Astrocyte of the spinal cord (primary cell): ENCODE measurements at regions not wholly inside any gene's neighbourhood (a gene's known extent, or its start where the extent isn't known, plus 50 kb on each side); places are given as distances from the start of the nearest gene placed in this dataset.

Experiments used
- DNase-seq: peaks from one replicate; pipeline ENCODE4 v3.0.0; 2011; ENCODE audit warnings: low read depth, low spot score
- H3K4me3 ChIP-seq: 2 replicates; pipeline ENCODE4 v1.5.1; 2011; ENCODE audit warnings: low read depth, mild to moderate bottlenecking, low read length, moderate library complexity
- CTCF ChIP-seq: IDR thresholded peaks from 2 replicates; pipeline ENCODE4 v1.5.1; 2012; ENCODE audit warnings: low read depth, mild to moderate bottlenecking, low read length, inconsistent platforms
- in situ Hi-C: cut with HindIII; loops from 2 replicates; pipeline ENCODE4 v1.10.0; 2017; ENCODE audit warnings: low sequenced_read_pairs

- no peak for DNase-seq
- TF ChIP-seq CTCF = no peak
- in situ Hi-C loops = no loop called here
- H3K4me3 ChIP-seq = no peak overlapping the region
These were observed 107.5 kb upstream of the TEX51 start for GRCh38 chr2:126790987-126791780.

- no peak for TF ChIP-seq CTCF
- no peak for DNase-seq
- in situ Hi-C loops = no loop called here
- H3K4me3 ChIP-seq = no peak overlapping the region
These were observed 106.5 kb upstream of the TEX51 start for GRCh38 chr2:126792186-126792585.

- H3K4me3 ChIP-seq = no peak overlapping the region
- DNase-seq = no peak
- in situ Hi-C loops = no loop called here
- no peak for TF ChIP-seq CTCF
These were observed 105.7 kb upstream of the TEX51 start for GRCh38 chr2:126792993-126793392.

GRCh38 chr2:126793885-126794613 lies 104.6 kb upstream of the TEX51 start:
- H3K4me3 ChIP-seq = no peak overlapping the region
- in situ Hi-C loops = no loop called here
- no peak for TF ChIP-seq CTCF
- DNase-seq = no peak

GRCh38 chr2:126795656-126796055 lies 103.0 kb upstream of the TEX51 start:
- H3K4me3 ChIP-seq = no peak overlapping the region
- no peak for DNase-seq
- TF ChIP-seq CTCF = no peak
- in situ Hi-C loops = no loop called here

GRCh38 chr2:126796931-126797621 lies 101.6 kb upstream of the TEX51 start:
- no peak for TF ChIP-seq CTCF
- in situ Hi-C loops = no loop called here
- H3K4me3 ChIP-seq = no peak overlapping the region
- DNase-seq = no peak
